H1 (cell line): ENCODE measurements at regions not wholly inside any gene's neighbourhood (a gene's known extent, or its start where the extent isn't known, plus 50 kb on each side); places are given as distances from the start of the nearest gene placed in this dataset.

Source experiments
- CTCF ChIA-PET: fragments of 300-600 bp; sonication (Branson Sonifier 250); formaldehyde crosslinking; loops from one replicate; lab custom pipeline; 2021; ENCODE audit not compliant: partially characterized antibody; lab: Charles Lee
- POLR2A ChIA-PET: fragments of 300-600 bp; sonication (Branson Sonifier 250); formaldehyde crosslinking; loops from one replicate; lab custom pipeline; 2021; ENCODE audit warnings: inconsistent platforms; ENCODE audit not compliant: partially characterized antibody; lab: Charles Lee
- DNase-seq, 2 experiments: peaks; one replicate each; pipeline versions ENCODE4 v3.0.0 to v3.0.0-alpha.2; 2010 to 2022; ENCODE audit warnings: low spot score in 2 of 2, low read depth in 1 of 2, mixed read lengths in 1 of 2
- FAIRE-seq: peaks from 2 replicates; lab custom pipeline; 2011; peaks lifted over from hg19 to GRCh38; lab: Jason Lieb, UNC
- H2AFZ ChIP-seq: 2 replicates; pipeline ENCODE4 v1.8.1; 2012; ENCODE audit warnings: low read length, inconsistent platforms
- H2AK5ac ChIP-seq: 2 replicates; pipeline ENCODE4 v1.6.1; 2013; ENCODE audit warnings: low read depth, low read length
- H2BK120ac ChIP-seq: replicated peaks from 2 replicates; pipeline ENCODE3; 2013; ENCODE audit warnings: low read depth, low read length, inconsistent platforms
- H2BK12ac ChIP-seq: 2 replicates; pipeline ENCODE4 v1.6.1; 2013; ENCODE audit warnings: low read depth, low read length
- H2BK15ac ChIP-seq: 2 replicates; pipeline ENCODE4 v1.6.1; 2013; ENCODE audit warnings: low read length
- H2BK20ac ChIP-seq: 2 replicates; pipeline ENCODE4 v1.6.1; 2013; ENCODE audit warnings: low read length
- H2BK5ac ChIP-seq: 2 replicates; pipeline ENCODE4 v1.6.1; 2013; ENCODE audit warnings: low read depth, low read length
- H3K14ac ChIP-seq: 2 replicates; pipeline ENCODE4 v1.6.1; 2013; ENCODE audit warnings: inconsistent platforms; ENCODE audit not compliant: insufficient read length
- H3K18ac ChIP-seq: 2 replicates; pipeline ENCODE4 v1.6.1; 2013; ENCODE audit warnings: low read length; ENCODE audit errors: extremely low read depth
- H3K23ac ChIP-seq: 2 replicates; pipeline ENCODE4 v1.6.1; 2013; ENCODE audit warnings: inconsistent platforms; ENCODE audit not compliant: insufficient read length
- H3K23me2 ChIP-seq: 2 replicates; pipeline ENCODE4 v1.6.1; 2013; ENCODE audit warnings: low read depth, low read length
- H3K27ac ChIP-seq: 2 replicates; pipeline ENCODE4 v1.6.1; 2011; ENCODE audit warnings: low read depth, low read length, inconsistent platforms
- H3K27me3 ChIP-seq, 4 experiments: replicated peaks in 1 of 4; 1 replicate in 1 of 4; 2 replicates in 3 of 4; pipeline versions ENCODE4 v1.6.1 to v1.8.1; 2011 to 2013; ENCODE audit warnings: low read length in 3 of 4, mild to moderate bottlenecking in 3 of 4, inconsistent platforms in 2 of 4, mixed read lengths in 2 of 4, moderate library complexity in 1 of 4; ENCODE audit not compliant: control insufficient read depth in 3 of 4, insufficient read depth in 3 of 4; ENCODE audit errors: extremely low read depth in 1 of 4
- H3K36me3 ChIP-seq, 4 experiments: 2 replicates each; pipeline versions ENCODE4 v1.6.1 to v1.8.1; 2011 to 2013; ENCODE audit warnings: mild to moderate bottlenecking in 4 of 4, low read length in 3 of 4, moderate library complexity in 2 of 4, control low read depth in 1 of 4, inconsistent platforms in 1 of 4; ENCODE audit not compliant: insufficient read depth in 4 of 4, control insufficient read depth in 2 of 4
- H3K4ac ChIP-seq: replicated peaks from 2 replicates; pipeline ENCODE3; 2013; ENCODE audit warnings: low read length, low read depth, mixed read lengths, inconsistent platforms; ENCODE audit not compliant: insufficient read length
- H3K4me1 ChIP-seq, 4 experiments: replicated peaks in 1 of 4; 1 replicate in 1 of 4; 2 replicates in 3 of 4; pipeline versions ENCODE4 v1.6.1 to v1.8.1; 2011 to 2013; ENCODE audit warnings: low read length in 3 of 4, inconsistent platforms in 2 of 4, mixed read lengths in 1 of 4; ENCODE audit not compliant: insufficient read depth in 4 of 4, control insufficient read depth in 3 of 4
- H3K4me2 ChIP-seq, 2 experiments: 2 replicates each; pipeline versions ENCODE4 v1.6.1 to v1.8.1; 2011 to 2013; ENCODE audit warnings: low read depth in 2 of 2, low read length in 2 of 2, control low read depth in 1 of 2, inconsistent platforms in 1 of 2, mild to moderate bottlenecking in 1 of 2; ENCODE audit not compliant: insufficient read depth in 1 of 2
- H3K4me3 ChIP-seq, 4 experiments: fragments of 200-600, 300-600 bp in 1 of 4; sonication (generic), shearing (Covaris generic), sonication (Bioruptor Twin) in 1 of 4; 2 replicates each; pipeline versions ENCODE4 v1.5.1 to v1.8.1; 2011 to 2016; ENCODE audit warnings: low read length in 4 of 4, low read depth in 3 of 4, control low read depth in 2 of 4, inconsistent platforms in 2 of 4, mild to moderate bottlenecking in 2 of 4, mixed read lengths in 1 of 4, moderate library complexity in 1 of 4; ENCODE audit not compliant: insufficient read depth in 2 of 4; ENCODE audit errors: extremely low read depth in 1 of 4
- H3K56ac ChIP-seq: replicated peaks from 2 replicates; pipeline ENCODE3; 2013; ENCODE audit warnings: low read depth, mild to moderate bottlenecking, mixed read lengths, low read length, inconsistent platforms; ENCODE audit not compliant: insufficient read length
- H3K79me1 ChIP-seq: 2 replicates; pipeline ENCODE4 v1.6.1; 2013; ENCODE audit warnings: low read depth, low read length, control low read depth
- H3K79me2 ChIP-seq, 2 experiments: 2 replicates each; pipeline versions ENCODE4 v1.6.1 to v1.8.1; 2012 to 2013; ENCODE audit warnings: low read length in 2 of 2, mild to moderate bottlenecking in 2 of 2, inconsistent platforms in 1 of 2; ENCODE audit not compliant: insufficient read depth in 2 of 2, control insufficient read depth in 1 of 2
- H3K9ac ChIP-seq, 4 experiments: replicated peaks in 1 of 4; 1 replicate in 1 of 4; 2 replicates in 3 of 4; pipeline versions ENCODE4 v1.6.1 to v1.8.1; 2011 to 2013; ENCODE audit warnings: low read depth in 3 of 4, low read length in 3 of 4, control low read depth in 2 of 4, mild to moderate bottlenecking in 2 of 4, moderate library complexity in 2 of 4, inconsistent platforms in 1 of 4; ENCODE audit errors: extremely low read depth in 1 of 4
- H3K9me3 ChIP-seq, 2 experiments: 2 replicates each; pipeline versions ENCODE4 v1.6.1 to v1.8.1; 2012 to 2013; ENCODE audit warnings: mild to moderate bottlenecking in 2 of 2, moderate library complexity in 2 of 2, control low read depth in 1 of 2, inconsistent platforms in 1 of 2, low read depth in 1 of 2, low read length in 1 of 2, mixed read lengths in 1 of 2; ENCODE audit not compliant: insufficient read depth in 2 of 2
- H4K20me1 ChIP-seq, 2 experiments: replicated peaks in 1 of 2; 2 replicates each; pipeline versions ENCODE3 to v1.8.1; 2011 to 2013; ENCODE audit warnings: inconsistent platforms in 2 of 2, low read length in 2 of 2, mild to moderate bottlenecking in 1 of 2; ENCODE audit not compliant: insufficient read depth in 2 of 2, control insufficient read depth in 1 of 2
- H4K5ac ChIP-seq: 2 replicates; pipeline ENCODE4 v1.6.1; 2013; ENCODE audit warnings: low read length, low read depth, mixed read lengths, inconsistent platforms; ENCODE audit not compliant: insufficient read length
- H4K8ac ChIP-seq: 2 replicates; pipeline ENCODE4 v1.8.0; 2013; ENCODE audit warnings: mild to moderate bottlenecking, moderate library complexity, low read length, inconsistent platforms; ENCODE audit not compliant: insufficient read depth; ENCODE audit errors: extremely low read depth
- H4K91ac ChIP-seq: replicated peaks from 2 replicates; pipeline ENCODE3; 2013; ENCODE audit warnings: low read length, mixed read lengths, inconsistent platforms; ENCODE audit not compliant: insufficient read length
- ASH2L ChIP-seq: fragments of 200-600, 300-600 bp; sonication (generic); IDR thresholded peaks from one replicate; pipeline ENCODE4 v1.7.1; 2017; ENCODE audit warnings: low read length
- BCL11A ChIP-seq, 2 experiments: IDR thresholded peaks; one replicate each; pipeline ENCODE4 v1.6.1; 2011; ENCODE audit warnings: low read depth in 2 of 2, low read length in 2 of 2, mild to moderate bottlenecking in 2 of 2
- CBX5 ChIP-seq: fragments of 300-800, 300-1000 bp; sonication (generic); IDR thresholded peaks from 2 replicates; pipeline ENCODE4 v1.7.1; 2016; ENCODE audit warnings: antibody characterized with exemption, low read length, low read depth
- EGR1 ChIP-seq: IDR thresholded peaks from 2 replicates; pipeline ENCODE4 v1.6.1; 2011; ENCODE audit warnings: low read depth, low read length, borderline replicate concordance
- FOSL1 ChIP-seq: IDR thresholded peaks from 2 replicates; pipeline ENCODE4 v1.6.1; 2011; ENCODE audit warnings: mild to moderate bottlenecking, low read depth, low read length, moderate library complexity; ENCODE audit not compliant: insufficient read depth
- JUND ChIP-seq: IDR thresholded peaks from 2 replicates; pipeline ENCODE4 v1.6.1; 2011; ENCODE audit warnings: mild to moderate bottlenecking, improper control_type of control experiment, low read length
- KDM1A ChIP-seq: fragments of 200-600, 300-600 bp; sonication (generic); IDR thresholded peaks from 2 replicates; pipeline ENCODE4 v1.7.1; 2016; ENCODE audit warnings: mild to moderate bottlenecking, low read length, borderline replicate concordance
- KDM5A ChIP-seq: fragments of 200-600 bp; IDR thresholded peaks from 2 replicates; pipeline ENCODE4 v1.7.1; 2012; ENCODE audit warnings: mild to moderate bottlenecking, low read length, inconsistent platforms, mixed read lengths
- NRF1 ChIP-seq: IDR thresholded peaks from 2 replicates; pipeline ENCODE4 v1.6.1; 2011; ENCODE audit warnings: mild to moderate bottlenecking, low read depth, low read length, improper control_type of control experiment
- POLR2AphosphoS5 ChIP-seq: IDR thresholded peaks from 2 replicates; pipeline ENCODE4 v1.6.1; 2011; ENCODE audit warnings: low read depth, low read length
- RBBP5 ChIP-seq: IDR thresholded peaks from 2 replicates; pipeline ENCODE4 v1.7.1; 2012; ENCODE audit warnings: low read depth, mild to moderate bottlenecking, inconsistent platforms, low read length, moderate library complexity, borderline replicate concordance
- SAP30 ChIP-seq: fragments of 300-600 bp; sonication (generic); IDR thresholded peaks from 2 replicates; pipeline ENCODE4 v1.7.1; 2012; ENCODE audit warnings: low read length, moderate library complexity, mild to moderate bottlenecking, inconsistent platforms; ENCODE audit not compliant: insufficient read depth, insufficient replicate concordance
- SP4 ChIP-seq: IDR thresholded peaks from 2 replicates; pipeline ENCODE4 v1.6.1; 2012; ENCODE audit warnings: low read length, inconsistent platforms
- SUZ12 ChIP-seq: fragments of 200-600 bp; sonication (generic); IDR thresholded peaks from 2 replicates; pipeline ENCODE4 v1.6.1; 2012; ENCODE audit warnings: mild to moderate bottlenecking, inconsistent platforms, low read length, moderate library complexity, mixed read lengths
- WGBS, 2 experiments: shearing (Covaris generic) in 1 of 2; methylation state at CpG; one replicate each; pipeline versions ENCODE4 v1.1.6 to v1.1.7; 2013 to 2015; ENCODE audit warnings: low lambda C conversion rate in 2 of 2, mixed read lengths in 2 of 2, inconsistent platforms in 1 of 2, low coverage in 1 of 2, missing lambda C conversion rate in 1 of 2; ENCODE audit not compliant: insufficient replicate concordance in 2 of 2, insufficient coverage in 1 of 2, insufficient read length in 1 of 2; ENCODE audit errors: extremely low coverage in 1 of 2, missing lambda C conversion rate in 1 of 2; 5-methylcytosine and 5-hydroxymethylcytosine counted together
- TF ChIP-seq, protein P1 (sequence below): IDR thresholded peaks from 2 replicates; pipeline ENCODE4 v1.6.1; 2012; ENCODE audit warnings: inconsistent platforms

- no peak overlapping the region for H2BK120ac ChIP-seq
- H3K18ac ChIP-seq: no peak overlapping the region
- H2BK15ac ChIP-seq: no peak overlapping the region
- H4K20me1 ChIP-seq: no peaks in the 10 kb centered on the region
- H3K23ac ChIP-seq: no peak overlapping the region
- FAIRE-seq: no peak
- no peak overlapping the region for H2BK12ac ChIP-seq
- H3K4me1 ChIP-seq: no peaks in the 10 kb centered on the region
- H4K8ac ChIP-seq: no peak overlapping the region
- CTCF ChIA-PET: no interaction called here
- H3K4me2 ChIP-seq: no peak overlapping the region
- no peaks in the 10 kb centered on the region for H3K23me2 ChIP-seq
- WGBS, 2 experiments: 82% methylated on average over 3 of the region's 3 CpGs; no CpG with 5 or more reads in 1 of the 2 experiments
- no peaks in the 10 kb centered on the region for H3K9me3 ChIP-seq
- H3K56ac ChIP-seq: no peak overlapping the region
- no peak overlapping the region for H3K4me3 ChIP-seq
- no peak overlapping the region for H2BK5ac ChIP-seq
- H2BK20ac ChIP-seq: no peak overlapping the region
- no peak overlapping the region for H3K4ac ChIP-seq
- no peak overlapping the region for H3K27ac ChIP-seq
- DNase-seq: no peak
- POLR2A ChIA-PET: no interaction called here
- H3K9ac ChIP-seq: no peak overlapping the region
- H3K79me2 ChIP-seq: no peaks in the 10 kb centered on the region
- no peak overlapping the region for H2AK5ac ChIP-seq
- H3K14ac ChIP-seq: no peak overlapping the region
- no peak overlapping the region for H4K5ac ChIP-seq
- no peak overlapping the region for H4K91ac ChIP-seq
- H3K79me1 ChIP-seq: no peaks in the 10 kb centered on the region
- TF ChIP-seq SP4 (no peak), BCL11A (IDR thresholded peaks at IDR 0.05; ENCODE audit: low read depth in 2 of 2, low read length in 2 of 2) (no peak), KDM5A (no peak), KDM1A (no peak), ASH2L (no peak), CBX5 (no peak), NRF1 (no peak), RBBP5 (no peak), FOSL1 (no peak), POLR2AphosphoS5 (no peak), SUZ12 (no peak), EGR1 (no peak), JUND (no peak), SAP30 (no peak)
- TF ChIP-seq, protein P1, sequence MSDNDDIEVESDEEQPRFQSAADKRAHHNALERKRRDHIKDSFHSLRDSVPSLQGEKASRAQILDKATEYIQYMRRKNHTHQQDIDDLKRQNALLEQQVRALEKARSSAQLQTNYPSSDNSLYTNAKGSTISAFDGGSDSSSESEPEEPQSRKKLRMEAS: no peak
- TF ChIP-seq, all 59 proteins: peak for 0
- Histone ChIP-seq H3K27me3 (no peaks in the 10 kb centered on the region), H2AFZ (no peak overlapping the region), H3K36me3 (no peaks in the 10 kb centered on the region)
Observed at GRCh38 chrX:34848281-34848680, 94.3 kb upstream of the FAM47B start.
